ENCODE measurements at regions not wholly inside any gene's neighbourhood (a gene's known extent, or its start where the extent isn't known, plus 50 kb on each side); places are given as distances from the start of the nearest gene placed in this dataset.

GRCh38 chr6:37102299-37103168, 67.4 kb upstream of the PIM1 start:
- peak; percentile 74 for DNase-seq
- H3K36me3 ChIP-seq, result no peaks in the 10 kb centered on the region
- H3K27ac ChIP-seq, result peak overlapping the region; percentile 93
- intact Hi-C loops (cut with DNase I), result no loop called here
- no peaks in the 10 kb centered on the region for H3K9me3 ChIP-seq
- H3K9ac ChIP-seq (ENCODE audit: low read depth in 2 of 2, low read length in 2 of 2), result peak overlapping the region; percentile 20 to 76
- H3K4me3 ChIP-seq, result peak overlapping the region; percentile 42
- H3K27me3 ChIP-seq, result no peaks in the 10 kb centered on the region
- peaks cover 9% of the 10 kb centered on the region for H3K4me1 ChIP-seq
- TF ChIP-seq CTCF (IDR thresholded peaks at IDR 0.05), result no peak

DNA sequence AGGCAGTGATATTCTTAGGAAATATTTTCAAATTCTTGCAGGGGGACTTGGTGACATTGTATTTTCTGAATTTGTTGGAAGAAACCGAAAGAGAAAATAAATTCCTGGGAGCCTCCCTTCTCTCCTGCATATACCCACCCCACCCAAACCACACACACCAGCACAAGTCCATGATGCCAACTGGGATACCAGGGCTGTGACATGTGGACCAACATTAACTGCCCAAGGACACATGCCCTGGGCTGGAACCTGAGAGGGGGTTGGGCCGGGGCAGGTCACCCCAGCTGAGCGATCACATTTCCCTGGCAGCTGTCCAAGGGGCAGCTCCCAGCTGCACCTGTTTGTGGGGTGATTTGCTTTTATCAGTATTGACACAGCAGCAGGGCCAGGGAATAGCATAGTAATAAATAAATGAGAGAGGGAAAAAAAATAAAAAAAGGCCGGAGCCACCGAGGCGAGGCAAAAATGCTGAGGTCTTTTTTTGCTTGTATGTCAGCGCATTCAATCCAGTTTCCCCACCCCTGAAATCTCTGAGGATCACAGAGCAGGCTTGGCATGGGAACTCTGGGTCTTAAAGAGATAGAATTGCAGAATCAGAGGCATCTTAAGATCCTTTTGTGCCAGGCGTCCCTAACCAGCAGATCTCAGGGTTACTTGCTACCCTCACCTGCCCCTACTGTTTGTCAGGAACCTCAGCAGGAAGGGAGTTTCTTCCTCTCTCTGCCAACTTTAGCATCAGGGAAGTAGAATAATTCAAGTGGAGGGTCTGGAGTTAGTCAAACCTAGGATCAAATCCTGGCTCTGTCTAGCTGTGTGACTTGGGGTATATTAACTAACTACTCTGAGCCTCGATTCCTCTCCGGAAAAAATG, 66.5 kb upstream of the PIM1 start:
- peak overlapping the region; percentile 27 to 76 for H3K9ac ChIP-seq (ENCODE audit: low read depth in 2 of 2, low read length in 2 of 2)
- no peaks in the 10 kb centered on the region for H3K36me3 ChIP-seq
- intact Hi-C loops (cut with DNase I), result no loop called here
- peaks cover 9% of the 10 kb centered on the region for H3K4me1 ChIP-seq
- peak; percentile 93 for DNase-seq
- H3K27ac ChIP-seq, result peak overlapping the region; percentile 93
- TF ChIP-seq CTCF (IDR thresholded peaks at IDR 0.05), result no peak
- H3K27me3 ChIP-seq, result no peaks in the 10 kb centered on the region
- peak overlapping the region; percentile 42 for H3K4me3 ChIP-seq
- no peaks in the 10 kb centered on the region for H3K9me3 ChIP-seq

GRCh38 chr6:37104824-37105147, 65.2 kb upstream of the PIM1 start:
- Histone ChIP-seq H3K4me1 (peaks cover 9% of the 10 kb centered on the region), H3K27me3 (no peaks in the 10 kb centered on the region), H3K36me3 (no peaks in the 10 kb centered on the region), H3K9ac (ENCODE audit: low read depth in 2 of 2, low read length in 2 of 2) (no peak overlapping the region), H3K9me3 (no peaks in the 10 kb centered on the region), H3K4me3 (no peak overlapping the region), H3K27ac (peak overlapping the region; percentile 93)
- peak; percentile 62 for DNase-seq
- intact Hi-C loops (cut with DNase I), result no loop called here
- TF ChIP-seq CTCF (IDR thresholded peaks at IDR 0.05), result no peak

- peaks cover 9% of the 10 kb centered on the region for H3K4me1 ChIP-seq
Measured at GRCh38 chr6:37105148-37106050, 64.6 kb upstream of the PIM1 start.

More at GRCh38 chr6:37105148-37106050, 64.6 kb upstream of the PIM1 start:
- intact Hi-C loops (cut with DNase I), result no loop called here
- H3K27me3 ChIP-seq, result no peaks in the 10 kb centered on the region
- H3K4me3 ChIP-seq, result no peak overlapping the region
- H3K27ac ChIP-seq, result peak overlapping the region; percentile 93
- DNase-seq, result no peak
- no peak for TF ChIP-seq CTCF (IDR thresholded peaks at IDR 0.05)
- H3K9me3 ChIP-seq, result no peaks in the 10 kb centered on the region
- no peaks in the 10 kb centered on the region for H3K36me3 ChIP-seq
- no peak overlapping the region for H3K9ac ChIP-seq (ENCODE audit: low read depth in 2 of 2, low read length in 2 of 2)

All from colonic mucosa (tissue), 4 donors.